GM13976 (cell line): ENCODE measurements at regions not wholly inside any gene's neighbourhood (a gene's known extent, or its start where the extent isn't known, plus 50 kb on each side); places are given as distances from the start of the nearest gene placed in this dataset.
"Not testable (repeated sequence)": the region's sequence is repeated elsewhere in the genome, so short reads cannot be mapped to it uniquely, and the experiment has no call there.

Source experiments
- DNase-seq: peaks from one replicate; pipeline ENCODE4 v3.0.0; 2012; ENCODE audit warnings: low spot score
- CTCF ChIP-seq: IDR thresholded peaks from 2 replicates; pipeline ENCODE4 v1.5.1; 2012; ENCODE audit warnings: borderline replicate concordance, mild to moderate bottlenecking; ENCODE audit not compliant: insufficient read depth; ENCODE audit errors: extremely low read depth, missing control alignments, control extremely low read depth
- in situ Hi-C: fragments of 300-500 bp; cut with MboI; formaldehyde crosslinking; loops from one replicate; pipeline ENCODE4 v1.12.0; 2022; ENCODE audit warnings: low sequenced_read_pairs, mixed read lengths, inconsistent platforms; ENCODE audit not compliant: unreplicated experiment

DNA sequence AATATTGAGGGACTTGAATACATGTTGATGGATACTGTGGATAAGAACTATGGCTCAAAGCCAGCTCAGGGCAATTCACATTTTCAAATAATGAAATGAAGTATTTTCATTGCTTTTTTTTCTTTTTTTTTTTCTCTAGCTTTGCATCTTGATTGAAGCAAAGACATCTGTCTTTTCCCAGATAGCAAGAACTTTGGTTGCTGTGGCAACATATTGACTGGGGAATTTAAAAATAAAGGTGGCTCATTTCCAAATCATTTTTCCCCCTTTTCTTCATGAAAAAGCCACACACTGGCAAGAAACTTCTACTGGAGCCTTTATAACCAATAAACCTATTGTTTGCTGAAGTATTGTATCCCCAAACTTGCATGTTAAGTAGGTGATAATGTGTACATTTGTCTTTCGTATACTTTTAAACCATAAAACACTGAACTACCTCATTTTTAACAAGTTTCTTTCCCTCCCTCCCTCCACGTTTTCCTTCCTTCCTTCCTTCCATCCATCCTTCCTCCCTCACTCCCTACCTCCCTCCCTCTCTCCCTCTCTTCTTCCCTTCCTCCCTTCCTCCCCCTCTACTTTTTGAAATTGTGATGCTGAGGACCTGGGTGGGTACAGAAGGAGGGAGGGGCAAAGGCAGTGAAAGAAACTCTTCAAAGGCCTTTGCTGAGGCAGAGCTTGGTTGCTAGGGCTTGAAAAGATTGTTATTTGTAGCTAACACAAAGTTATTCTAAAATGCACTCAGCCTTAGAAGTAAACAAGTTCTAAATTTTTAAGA is 343.5 kb upstream of the SPRY2 start:
- DNase-seq, result no peak
- in situ Hi-C loops, result no loop called here
- no peak for TF ChIP-seq CTCF

GRCh38 chr13:80680786-80681366 is 339.9 kb upstream of the SPRY2 start:
- in situ Hi-C loops, result no loop called here
- no peak for TF ChIP-seq CTCF
- DNase-seq, result no peak

DNA sequence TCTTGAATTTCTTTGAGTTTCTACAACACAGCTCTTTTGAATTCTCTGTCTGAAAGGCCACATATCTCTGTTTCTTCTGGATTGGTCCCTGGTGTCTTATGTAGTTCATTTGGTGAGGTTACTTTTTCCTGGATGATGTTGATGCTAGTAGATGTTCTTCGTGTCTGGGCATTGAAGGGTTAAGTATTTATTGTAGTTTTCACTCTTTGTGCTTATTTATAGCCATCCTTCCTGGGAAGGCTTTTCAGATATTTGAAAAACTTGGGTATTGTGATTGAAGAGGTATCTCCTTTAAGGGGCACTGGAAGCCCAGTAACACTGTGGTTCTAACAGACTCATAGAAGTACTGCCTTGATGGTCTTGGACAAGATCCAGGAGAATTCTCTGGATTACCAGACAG is 338.5 kb upstream of the SPRY2 start:
- DNase-seq, result no peak
- TF ChIP-seq CTCF, result no peak
- in situ Hi-C loops, result no loop called here

DNA sequence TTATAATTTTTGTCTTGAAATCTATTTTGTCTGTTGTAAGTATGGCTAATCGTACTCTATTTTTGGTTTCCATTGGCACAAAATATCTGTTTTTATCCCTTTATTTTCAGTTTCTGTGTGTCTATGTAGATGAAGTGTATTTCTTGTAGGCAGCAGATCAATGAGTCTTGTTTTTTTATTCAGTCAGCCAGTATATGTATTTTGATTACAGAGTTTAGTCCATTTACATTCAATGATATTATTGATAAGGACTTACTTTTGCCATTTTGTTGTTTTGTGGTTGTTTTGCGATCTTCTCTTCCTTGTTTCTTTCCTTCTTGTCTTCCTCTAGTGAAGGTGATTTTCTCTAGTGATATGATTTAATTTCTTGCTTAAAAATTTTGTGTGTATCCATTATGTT is 336.3 kb upstream of the SPRY2 start:
- no peak for TF ChIP-seq CTCF
- DNase-seq, result no peak
- in situ Hi-C loops, result no loop called here

- in situ Hi-C loops, DNase-seq: not testable (repeated sequence)
These were observed 334.5 kb upstream of the SPRY2 start for GRCh38 chr13:80675442-80675841.

- TF ChIP-seq CTCF, result no peak
- DNase-seq, result no peak
- in situ Hi-C loops, result no loop called here
These were observed 330.8 kb upstream of the SPRY2 start for GRCh38 chr13:80671773-80672172.

GRCh38 chr13:80669112-80669511 is 328.2 kb upstream of the SPRY2 start:
- in situ Hi-C loops, result no loop called here
- no peak for TF ChIP-seq CTCF
- DNase-seq, result no peak
